K562 (cell line): ENCODE measurements at regions not wholly inside any gene's neighbourhood (a gene's known extent, or its start where the extent isn't known, plus 50 kb on each side); places are given as distances from the start of the nearest gene placed in this dataset.

Experiments used
- BHLHE40 ChIP-seq: IDR thresholded peaks from 2 replicates; pipeline ENCODE4 v1.6.1; 2011; ENCODE audit warnings: low read length, improper control_type of control experiment
- CBFB ChIP-seq: sonication (generic); formaldehyde crosslinking; IDR thresholded peaks from 2 replicates; pipeline ENCODE4 v1.4.0; 2020; ENCODE audit warnings: mild to moderate bottlenecking, missing genetic modification reagents
- KHSRP ChIP-seq: fragments of 450-650 bp; IDR thresholded peaks from 2 replicates; pipeline ENCODE4 v1.6.1; 2017
- NFE2 ChIP-seq: IDR thresholded peaks from 2 replicates; pipeline ENCODE4 v1.6.1; 2014; ENCODE audit warnings: antibody characterized with exemption, low read depth
- NR2C2 ChIP-seq, 2 experiments: fragments of 200-800 bp in 1 of 2; sonication (Bioruptor generic) in 1 of 2; sonication (generic) in 1 of 2; formaldehyde crosslinking in 1 of 2; IDR thresholded peaks; 2 replicates each; pipeline versions ENCODE4 v1.6.1 to v1.8.0; 2016 to 2022; ENCODE audit warnings: mild to moderate bottlenecking in 1 of 2, missing compliant biosample characterization in 1 of 2, missing genetic modification characterization in 1 of 2, missing genetic modification reagents in 1 of 2
- POLR2A ChIP-seq: fragments of 450-650 bp; conservative IDR thresholded peaks from 2 replicates; pipeline ENCODE4 v1.6.1; 2016
- SRSF7 ChIP-seq: fragments of 200-400 bp; formaldehyde crosslinking; optimal IDR thresholded peaks from 2 replicates; pipeline ENCODE3; 2017; ENCODE audit warnings: mild to moderate bottlenecking, low read depth, low read length
- YBX1 ChIP-seq: fragments of 450-650 bp; IDR thresholded peaks from 2 replicates; pipeline ENCODE4 v1.7.1; 2016; ENCODE audit warnings: mild to moderate bottlenecking
- TF ChIP-seq, protein P1 (sequence below): sonication (generic); formaldehyde crosslinking; IDR thresholded peaks from 2 replicates; pipeline ENCODE4 v1.8.0; 2022; ENCODE audit warnings: mild to moderate bottlenecking, missing genetic modification reagents
- TF ChIP-seq, protein P2 (sequence below), 3 experiments: IDR thresholded peaks in 2 of 3; conservative IDR thresholded peaks in 1 of 3; 2 replicates each; pipeline ENCODE4 v1.5.1; 2011 to 2012; ENCODE audit warnings: low read length in 3 of 3, mild to moderate bottlenecking in 3 of 3, control low read depth in 2 of 3, improper control_type of control experiment in 1 of 3, inconsistent platforms in 1 of 3, low read depth in 1 of 3, mixed read lengths in 1 of 3, moderate library complexity in 1 of 3; ENCODE audit not compliant: insufficient read depth in 2 of 3
- TF ChIP-seq, protein P3 (sequence below): fragments of 200-600 bp; sonication (generic); IDR thresholded peaks from one replicate; pipeline ENCODE4 v1.6.1; 2012; ENCODE audit warnings: mild to moderate bottlenecking, low read depth, low read length, inconsistent platforms
- TF ChIP-seq, protein P4 (sequence below): sonication (generic); formaldehyde crosslinking; IDR thresholded peaks from 2 replicates; pipeline ENCODE4 v1.8.1; 2022; ENCODE audit warnings: missing genetic modification reagents

DNA sequence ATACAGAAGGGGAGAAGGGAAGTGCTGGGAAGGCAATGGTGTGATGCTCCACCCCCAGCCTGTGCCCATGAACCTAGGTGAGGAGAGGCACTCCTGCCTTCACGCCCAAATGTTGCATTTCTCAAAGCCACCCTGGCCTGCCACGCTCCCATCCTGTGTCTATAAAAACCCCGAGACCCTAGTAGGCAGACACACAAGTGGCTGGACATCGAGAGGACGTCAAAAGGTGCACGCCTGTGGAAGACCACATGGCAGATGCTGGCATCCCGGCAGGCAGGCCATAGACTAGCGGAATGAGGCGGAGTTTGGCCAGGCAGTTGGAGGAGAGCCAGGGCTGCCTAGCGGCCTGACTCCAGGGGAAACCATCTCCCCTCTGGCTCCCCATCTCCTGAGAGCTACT, 1168.5 kb upstream of the ADGRL2 start:
- TF ChIP-seq, protein P1, sequence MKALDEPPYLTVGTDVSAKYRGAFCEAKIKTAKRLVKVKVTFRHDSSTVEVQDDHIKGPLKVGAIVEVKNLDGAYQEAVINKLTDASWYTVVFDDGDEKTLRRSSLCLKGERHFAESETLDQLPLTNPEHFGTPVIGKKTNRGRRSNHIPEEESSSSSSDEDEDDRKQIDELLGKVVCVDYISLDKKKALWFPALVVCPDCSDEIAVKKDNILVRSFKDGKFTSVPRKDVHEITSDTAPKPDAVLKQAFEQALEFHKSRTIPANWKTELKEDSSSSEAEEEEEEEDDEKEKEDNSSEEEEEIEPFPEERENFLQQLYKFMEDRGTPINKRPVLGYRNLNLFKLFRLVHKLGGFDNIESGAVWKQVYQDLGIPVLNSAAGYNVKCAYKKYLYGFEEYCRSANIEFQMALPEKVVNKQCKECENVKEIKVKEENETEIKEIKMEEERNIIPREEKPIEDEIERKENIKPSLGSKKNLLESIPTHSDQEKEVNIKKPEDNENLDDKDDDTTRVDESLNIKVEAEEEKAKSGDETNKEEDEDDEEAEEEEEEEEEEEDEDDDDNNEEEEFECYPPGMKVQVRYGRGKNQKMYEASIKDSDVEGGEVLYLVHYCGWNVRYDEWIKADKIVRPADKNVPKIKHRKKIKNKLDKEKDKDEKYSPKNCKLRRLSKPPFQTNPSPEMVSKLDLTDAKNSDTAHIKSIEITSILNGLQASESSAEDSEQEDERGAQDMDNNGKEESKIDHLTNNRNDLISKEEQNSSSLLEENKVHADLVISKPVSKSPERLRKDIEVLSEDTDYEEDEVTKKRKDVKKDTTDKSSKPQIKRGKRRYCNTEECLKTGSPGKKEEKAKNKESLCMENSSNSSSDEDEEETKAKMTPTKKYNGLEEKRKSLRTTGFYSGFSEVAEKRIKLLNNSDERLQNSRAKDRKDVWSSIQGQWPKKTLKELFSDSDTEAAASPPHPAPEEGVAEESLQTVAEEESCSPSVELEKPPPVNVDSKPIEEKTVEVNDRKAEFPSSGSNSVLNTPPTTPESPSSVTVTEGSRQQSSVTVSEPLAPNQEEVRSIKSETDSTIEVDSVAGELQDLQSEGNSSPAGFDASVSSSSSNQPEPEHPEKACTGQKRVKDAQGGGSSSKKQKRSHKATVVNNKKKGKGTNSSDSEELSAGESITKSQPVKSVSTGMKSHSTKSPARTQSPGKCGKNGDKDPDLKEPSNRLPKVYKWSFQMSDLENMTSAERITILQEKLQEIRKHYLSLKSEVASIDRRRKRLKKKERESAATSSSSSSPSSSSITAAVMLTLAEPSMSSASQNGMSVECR (CRISPR knock-in tag) = no peak
- TF ChIP-seq, protein P2, sequence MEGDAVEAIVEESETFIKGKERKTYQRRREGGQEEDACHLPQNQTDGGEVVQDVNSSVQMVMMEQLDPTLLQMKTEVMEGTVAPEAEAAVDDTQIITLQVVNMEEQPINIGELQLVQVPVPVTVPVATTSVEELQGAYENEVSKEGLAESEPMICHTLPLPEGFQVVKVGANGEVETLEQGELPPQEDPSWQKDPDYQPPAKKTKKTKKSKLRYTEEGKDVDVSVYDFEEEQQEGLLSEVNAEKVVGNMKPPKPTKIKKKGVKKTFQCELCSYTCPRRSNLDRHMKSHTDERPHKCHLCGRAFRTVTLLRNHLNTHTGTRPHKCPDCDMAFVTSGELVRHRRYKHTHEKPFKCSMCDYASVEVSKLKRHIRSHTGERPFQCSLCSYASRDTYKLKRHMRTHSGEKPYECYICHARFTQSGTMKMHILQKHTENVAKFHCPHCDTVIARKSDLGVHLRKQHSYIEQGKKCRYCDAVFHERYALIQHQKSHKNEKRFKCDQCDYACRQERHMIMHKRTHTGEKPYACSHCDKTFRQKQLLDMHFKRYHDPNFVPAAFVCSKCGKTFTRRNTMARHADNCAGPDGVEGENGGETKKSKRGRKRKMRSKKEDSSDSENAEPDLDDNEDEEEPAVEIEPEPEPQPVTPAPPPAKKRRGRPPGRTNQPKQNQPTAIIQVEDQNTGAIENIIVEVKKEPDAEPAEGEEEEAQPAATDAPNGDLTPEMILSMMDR (IDR thresholded peaks at IDR 0.05 in 2 of 3, conservative IDR thresholded peaks at IDR 0.05 in 1 of 3; ENCODE audit: insufficient read depth in 2 of 3, low read depth in 1 of 3, low read length in 3 of 3) = no peak
- TF ChIP-seq SRSF7 (no peak), BHLHE40 (no peak), POLR2A (no peak), KHSRP (no peak), CBFB (CRISPR knock-in tag) (no peak), YBX1 (no peak), NR2C2 (CRISPR knock-in tag; IDR thresholded peaks at IDR 0.05) (no peak), NR2C2 (tag; IDR thresholded peaks at IDR 0.05) (no peak), NFE2 (no peak)
- TF ChIP-seq, protein P3, sequence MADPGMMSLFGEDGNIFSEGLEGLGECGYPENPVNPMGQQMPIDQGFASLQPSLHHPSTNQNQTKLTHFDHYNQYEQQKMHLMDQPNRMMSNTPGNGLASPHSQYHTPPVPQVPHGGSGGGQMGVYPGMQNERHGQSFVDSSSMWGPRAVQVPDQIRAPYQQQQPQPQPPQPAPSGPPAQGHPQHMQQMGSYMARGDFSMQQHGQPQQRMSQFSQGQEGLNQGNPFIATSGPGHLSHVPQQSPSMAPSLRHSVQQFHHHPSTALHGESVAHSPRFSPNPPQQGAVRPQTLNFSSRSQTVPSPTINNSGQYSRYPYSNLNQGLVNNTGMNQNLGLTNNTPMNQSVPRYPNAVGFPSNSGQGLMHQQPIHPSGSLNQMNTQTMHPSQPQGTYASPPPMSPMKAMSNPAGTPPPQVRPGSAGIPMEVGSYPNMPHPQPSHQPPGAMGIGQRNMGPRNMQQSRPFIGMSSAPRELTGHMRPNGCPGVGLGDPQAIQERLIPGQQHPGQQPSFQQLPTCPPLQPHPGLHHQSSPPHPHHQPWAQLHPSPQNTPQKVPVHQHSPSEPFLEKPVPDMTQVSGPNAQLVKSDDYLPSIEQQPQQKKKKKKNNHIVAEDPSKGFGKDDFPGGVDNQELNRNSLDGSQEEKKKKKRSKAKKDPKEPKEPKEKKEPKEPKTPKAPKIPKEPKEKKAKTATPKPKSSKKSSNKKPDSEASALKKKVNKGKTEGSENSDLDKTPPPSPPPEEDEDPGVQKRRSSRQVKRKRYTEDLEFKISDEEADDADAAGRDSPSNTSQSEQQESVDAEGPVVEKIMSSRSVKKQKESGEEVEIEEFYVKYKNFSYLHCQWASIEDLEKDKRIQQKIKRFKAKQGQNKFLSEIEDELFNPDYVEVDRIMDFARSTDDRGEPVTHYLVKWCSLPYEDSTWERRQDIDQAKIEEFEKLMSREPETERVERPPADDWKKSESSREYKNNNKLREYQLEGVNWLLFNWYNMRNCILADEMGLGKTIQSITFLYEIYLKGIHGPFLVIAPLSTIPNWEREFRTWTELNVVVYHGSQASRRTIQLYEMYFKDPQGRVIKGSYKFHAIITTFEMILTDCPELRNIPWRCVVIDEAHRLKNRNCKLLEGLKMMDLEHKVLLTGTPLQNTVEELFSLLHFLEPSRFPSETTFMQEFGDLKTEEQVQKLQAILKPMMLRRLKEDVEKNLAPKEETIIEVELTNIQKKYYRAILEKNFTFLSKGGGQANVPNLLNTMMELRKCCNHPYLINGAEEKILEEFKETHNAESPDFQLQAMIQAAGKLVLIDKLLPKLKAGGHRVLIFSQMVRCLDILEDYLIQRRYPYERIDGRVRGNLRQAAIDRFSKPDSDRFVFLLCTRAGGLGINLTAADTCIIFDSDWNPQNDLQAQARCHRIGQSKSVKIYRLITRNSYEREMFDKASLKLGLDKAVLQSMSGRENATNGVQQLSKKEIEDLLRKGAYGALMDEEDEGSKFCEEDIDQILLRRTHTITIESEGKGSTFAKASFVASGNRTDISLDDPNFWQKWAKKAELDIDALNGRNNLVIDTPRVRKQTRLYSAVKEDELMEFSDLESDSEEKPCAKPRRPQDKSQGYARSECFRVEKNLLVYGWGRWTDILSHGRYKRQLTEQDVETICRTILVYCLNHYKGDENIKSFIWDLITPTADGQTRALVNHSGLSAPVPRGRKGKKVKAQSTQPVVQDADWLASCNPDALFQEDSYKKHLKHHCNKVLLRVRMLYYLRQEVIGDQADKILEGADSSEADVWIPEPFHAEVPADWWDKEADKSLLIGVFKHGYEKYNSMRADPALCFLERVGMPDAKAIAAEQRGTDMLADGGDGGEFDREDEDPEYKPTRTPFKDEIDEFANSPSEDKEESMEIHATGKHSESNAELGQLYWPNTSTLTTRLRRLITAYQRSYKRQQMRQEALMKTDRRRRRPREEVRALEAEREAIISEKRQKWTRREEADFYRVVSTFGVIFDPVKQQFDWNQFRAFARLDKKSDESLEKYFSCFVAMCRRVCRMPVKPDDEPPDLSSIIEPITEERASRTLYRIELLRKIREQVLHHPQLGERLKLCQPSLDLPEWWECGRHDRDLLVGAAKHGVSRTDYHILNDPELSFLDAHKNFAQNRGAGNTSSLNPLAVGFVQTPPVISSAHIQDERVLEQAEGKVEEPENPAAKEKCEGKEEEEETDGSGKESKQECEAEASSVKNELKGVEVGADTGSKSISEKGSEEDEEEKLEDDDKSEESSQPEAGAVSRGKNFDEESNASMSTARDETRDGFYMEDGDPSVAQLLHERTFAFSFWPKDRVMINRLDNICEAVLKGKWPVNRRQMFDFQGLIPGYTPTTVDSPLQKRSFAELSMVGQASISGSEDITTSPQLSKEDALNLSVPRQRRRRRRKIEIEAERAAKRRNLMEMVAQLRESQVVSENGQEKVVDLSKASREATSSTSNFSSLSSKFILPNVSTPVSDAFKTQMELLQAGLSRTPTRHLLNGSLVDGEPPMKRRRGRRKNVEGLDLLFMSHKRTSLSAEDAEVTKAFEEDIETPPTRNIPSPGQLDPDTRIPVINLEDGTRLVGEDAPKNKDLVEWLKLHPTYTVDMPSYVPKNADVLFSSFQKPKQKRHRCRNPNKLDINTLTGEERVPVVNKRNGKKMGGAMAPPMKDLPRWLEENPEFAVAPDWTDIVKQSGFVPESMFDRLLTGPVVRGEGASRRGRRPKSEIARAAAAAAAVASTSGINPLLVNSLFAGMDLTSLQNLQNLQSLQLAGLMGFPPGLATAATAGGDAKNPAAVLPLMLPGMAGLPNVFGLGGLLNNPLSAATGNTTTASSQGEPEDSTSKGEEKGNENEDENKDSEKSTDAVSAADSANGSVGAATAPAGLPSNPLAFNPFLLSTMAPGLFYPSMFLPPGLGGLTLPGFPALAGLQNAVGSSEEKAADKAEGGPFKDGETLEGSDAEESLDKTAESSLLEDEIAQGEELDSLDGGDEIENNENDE = no peak
- TF ChIP-seq, protein P4, sequence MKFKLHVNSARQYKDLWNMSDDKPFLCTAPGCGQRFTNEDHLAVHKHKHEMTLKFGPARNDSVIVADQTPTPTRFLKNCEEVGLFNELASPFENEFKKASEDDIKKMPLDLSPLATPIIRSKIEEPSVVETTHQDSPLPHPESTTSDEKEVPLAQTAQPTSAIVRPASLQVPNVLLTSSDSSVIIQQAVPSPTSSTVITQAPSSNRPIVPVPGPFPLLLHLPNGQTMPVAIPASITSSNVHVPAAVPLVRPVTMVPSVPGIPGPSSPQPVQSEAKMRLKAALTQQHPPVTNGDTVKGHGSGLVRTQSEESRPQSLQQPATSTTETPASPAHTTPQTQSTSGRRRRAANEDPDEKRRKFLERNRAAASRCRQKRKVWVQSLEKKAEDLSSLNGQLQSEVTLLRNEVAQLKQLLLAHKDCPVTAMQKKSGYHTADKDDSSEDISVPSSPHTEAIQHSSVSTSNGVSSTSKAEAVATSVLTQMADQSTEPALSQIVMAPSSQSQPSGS (CRISPR knock-in tag) = no peak
